ENCODE measurements at regions not wholly inside any gene's neighbourhood (a gene's known extent, or its start where the extent isn't known, plus 50 kb on each side); places are given as distances from the start of the nearest gene placed in this dataset.

GRCh38 chr14:55758796-55759195 is 178.8 kb downstream of the KTN1 start:
- Histone ChIP-seq H3K9me1 (ENCODE audit: insufficient read depth, low read length) (no peaks in the 10 kb centered on the region), H3K9ac (ENCODE audit: low read depth, low read length) (no peak overlapping the region), H2BK120ac (ENCODE audit: low read depth, low read length) (no peak overlapping the region), H2AK9ac (replicated peaks; ENCODE audit: low read depth, low read length, poor library complexity) (no peak overlapping the region), H4K91ac (ENCODE audit: insufficient read depth, low read depth, low read length) (no peak overlapping the region), H3K56ac (ENCODE audit: extremely low read depth, insufficient read depth, low read length) (no peak overlapping the region), H3K4me2 (ENCODE audit: low read depth, low read length) (no peak overlapping the region), H3K27ac (ENCODE audit: insufficient read depth, low read length) (no peak overlapping the region), H3K9me3 (ENCODE audit: control insufficient read depth, insufficient read depth, low read length) (no peaks in the 10 kb centered on the region), H4K8ac (ENCODE audit: low read depth in 2 of 2, low read length in 2 of 2) (no peak overlapping the region), H2BK15ac (ENCODE audit: low read depth, low read length) (no peak overlapping the region), H3K4ac (ENCODE audit: low read depth, low read length) (no peak overlapping the region), H2AFZ (replicated peaks; ENCODE audit: low read length, poor library complexity) (no peak overlapping the region), H3K4me1 (ENCODE audit: control insufficient read depth, insufficient read depth, low read length) (no peaks in the 10 kb centered on the region), H4K5ac (ENCODE audit: low read depth, low read length) (no peak overlapping the region), H2BK20ac (ENCODE audit: low read depth, low read length) (no peak overlapping the region), H3K4me3 (ENCODE audit: insufficient read depth, low read depth, low read length) (no peak overlapping the region), H3K36me3 (ENCODE audit: control insufficient read depth, insufficient read depth, low read length) (no peaks in the 10 kb centered on the region), H3K27me3 (ENCODE audit: control insufficient read depth, insufficient read depth, low read length) (peaks cover 8% of the 10 kb centered on the region), H3K14ac (replicated peaks; ENCODE audit: low read depth, low read length) (no peak overlapping the region), H3K18ac (ENCODE audit: low read depth, low read length) (no peak overlapping the region), H2AK5ac (ENCODE audit: low read depth, low read length) (no peak overlapping the region), H3K79me1 (ENCODE audit: low read depth in 1 of 2, low read length in 2 of 2) (no peaks in the 10 kb centered on the region), H2BK5ac (ENCODE audit: low read depth, low read length, poor library complexity, severe bottlenecking) (no peak overlapping the region), H4K20me1 (ENCODE audit: insufficient read depth, low read length) (no peaks in the 10 kb centered on the region), H3K23ac (ENCODE audit: low read depth, low read length) (no peak overlapping the region)
- TF ChIP-seq CEBPB (IDR thresholded peaks at IDR 0.05; ENCODE audit: low read depth, low read length) (no peak), CTCF (conservative IDR thresholded peaks at IDR 0.05; ENCODE audit: low read depth, low read length) (no peak), POLR2A (IDR thresholded peaks at IDR 0.05; ENCODE audit: low read depth, low read length) (no peak), MXI1 (IDR thresholded peaks at IDR 0.05; ENCODE audit: borderline replicate concordance, low read depth, low read length) (no peak), RFX5 (IDR thresholded peaks at IDR 0.05; ENCODE audit: low read depth, low read length) (no peak), SMC3 (IDR thresholded peaks at IDR 0.05; ENCODE audit: low read depth, low read length) (no peak), MAFK (IDR thresholded peaks at IDR 0.05; ENCODE audit: low read depth, low read length) (no peak), CHD1 (IDR thresholded peaks at IDR 0.05; ENCODE audit: low read depth, low read length) (no peak), MAZ (IDR thresholded peaks at IDR 0.05; ENCODE audit: borderline replicate concordance, low read depth, low read length) (no peak)
- TF ChIP-seq, protein P1, sequence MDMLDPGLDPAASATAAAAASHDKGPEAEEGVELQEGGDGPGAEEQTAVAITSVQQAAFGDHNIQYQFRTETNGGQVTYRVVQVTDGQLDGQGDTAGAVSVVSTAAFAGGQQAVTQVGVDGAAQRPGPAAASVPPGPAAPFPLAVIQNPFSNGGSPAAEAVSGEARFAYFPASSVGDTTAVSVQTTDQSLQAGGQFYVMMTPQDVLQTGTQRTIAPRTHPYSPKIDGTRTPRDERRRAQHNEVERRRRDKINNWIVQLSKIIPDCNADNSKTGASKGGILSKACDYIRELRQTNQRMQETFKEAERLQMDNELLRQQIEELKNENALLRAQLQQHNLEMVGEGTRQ (IDR thresholded peaks at IDR 0.05; ENCODE audit: low read depth, low read length), result no peak
- TF ChIP-seq, protein P2, sequence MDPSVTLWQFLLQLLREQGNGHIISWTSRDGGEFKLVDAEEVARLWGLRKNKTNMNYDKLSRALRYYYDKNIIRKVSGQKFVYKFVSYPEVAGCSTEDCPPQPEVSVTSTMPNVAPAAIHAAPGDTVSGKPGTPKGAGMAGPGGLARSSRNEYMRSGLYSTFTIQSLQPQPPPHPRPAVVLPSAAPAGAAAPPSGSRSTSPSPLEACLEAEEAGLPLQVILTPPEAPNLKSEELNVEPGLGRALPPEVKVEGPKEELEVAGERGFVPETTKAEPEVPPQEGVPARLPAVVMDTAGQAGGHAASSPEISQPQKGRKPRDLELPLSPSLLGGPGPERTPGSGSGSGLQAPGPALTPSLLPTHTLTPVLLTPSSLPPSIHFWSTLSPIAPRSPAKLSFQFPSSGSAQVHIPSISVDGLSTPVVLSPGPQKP (IDR thresholded peaks at IDR 0.05; ENCODE audit: borderline replicate concordance, low read depth, low read length), result no peak
- ChIA-PET POLR2A (ENCODE audit: unreplicated experiment) (interaction anchor here (0.6 kb wide), 1 partner anchor 582 kb away, joined by 7 read pairs; no protein-coding TSS in a partner anchor), CTCF (interaction anchor here (0.6 to 1.6 kb wide), 2 partner anchors 11 to 716 kb away, joined by 3 read pairs; no protein-coding TSS in a partner anchor)
- dilution Hi-C loops (cut with HindIII; ENCODE audit: low sequenced_read_pairs, unreplicated experiment), result no loop called here
- in situ Hi-C loops (cut with MboI; ENCODE audit: low sequenced_read_pairs), result no loop called here
- ATAC-seq (ENCODE audit: low read depth), result no peak
- no TSS peak for BruUV-seq (replicated peaks)
- no peak for DNase-seq
- intact Hi-C loops (cut with micrococcal nuclease), result no loop called here
- WGBS, 2 experiments (ENCODE audit: extremely low coverage in 2 of 2, insufficient read length in 1 of 2), result no CpG with 5 or more reads among the region's 1 CpG
